OCI-LY7 (cell line): ENCODE measurements at regions not wholly inside any gene's neighbourhood (a gene's known extent, or its start where the extent isn't known, plus 50 kb on each side); places are given as distances from the start of the nearest gene placed in this dataset.

Source experiments
- BruUV-seq: library from RNA; stranded (reverse); fragments of 400-500 nt; replicated peaks from 2 replicates; lab custom pipeline; 2021; lab: Mats Ljungman, UMichigan
- CTCF ChIA-PET: fragments of 300-600 bp; sonication (Branson Sonifier 250); formaldehyde crosslinking; loops from one replicate; lab custom pipeline; 2022; ENCODE audit warnings: antibody characterized with exemption; ENCODE audit not compliant: unreplicated experiment; lab: Charles Lee
- POLR2A ChIA-PET: fragments of 300-600 bp; sonication (Branson Sonifier 250); formaldehyde crosslinking; loops from one replicate; lab custom pipeline; 2022; ENCODE audit warnings: antibody characterized with exemption; lab: Charles Lee
- DNase-seq: peaks from one replicate; pipeline ENCODE4 v3.0.0-alpha.2; 2015; ENCODE audit warnings: low spot score
- H2AFZ ChIP-seq: fragments of 200-600 bp; sonication (generic), shearing (Covaris generic); 2 replicates; pipeline ENCODE4 v1.6.1; 2014; ENCODE audit warnings: mild to moderate bottlenecking, antibody characterized with exemption, low read length, moderate library complexity
- H3K27ac ChIP-seq: fragments of 200-600 bp; sonication (generic); 2 replicates; pipeline ENCODE4 v1.5.1; 2014; ENCODE audit warnings: mixed run types, low read depth, mild to moderate bottlenecking, moderate library complexity, low read length, inconsistent platforms; ENCODE audit not compliant: poor library complexity, severe bottlenecking
- H3K36me3 ChIP-seq: fragments of 200-600 bp; sonication (generic); 2 replicates; pipeline ENCODE4 v1.6.1; 2014; ENCODE audit warnings: mild to moderate bottlenecking, antibody characterized with exemption, low read length, moderate library complexity, mixed read lengths; ENCODE audit not compliant: insufficient read depth
- H3K4me1 ChIP-seq: fragments of 200-600 bp; sonication (generic); 2 replicates; pipeline ENCODE4 v1.5.1; 2014; ENCODE audit warnings: mild to moderate bottlenecking, low read length; ENCODE audit not compliant: insufficient read depth, poor library complexity, severe bottlenecking
- H3K4me2 ChIP-seq: fragments of 200-600 bp; sonication (generic); 2 replicates; pipeline ENCODE4 v1.6.1; 2014; ENCODE audit warnings: mild to moderate bottlenecking, low read length
- H3K4me3 ChIP-seq: fragments of 200-600 bp; sonication (generic); 2 replicates; pipeline ENCODE4 v1.5.1; 2014; ENCODE audit warnings: mild to moderate bottlenecking, low read depth, low read length; ENCODE audit not compliant: poor library complexity, severe bottlenecking
- H3K79me2 ChIP-seq: fragments of 200-600 bp; sonication (generic); 2 replicates; pipeline ENCODE4 v1.6.1; 2016; ENCODE audit warnings: low read depth, mild to moderate bottlenecking, low read length, moderate library complexity, mixed read lengths; ENCODE audit not compliant: insufficient read depth
- H3K9me2 ChIP-seq: fragments of 200-600 bp; sonication (generic); 2 replicates; pipeline ENCODE4 v1.6.1; 2016; ENCODE audit warnings: mild to moderate bottlenecking, low read length, mixed read lengths; ENCODE audit not compliant: insufficient read depth
- H3K9me3 ChIP-seq: fragments of 200-600 bp; sonication (generic); 2 replicates; pipeline ENCODE4 v1.6.1; 2014; ENCODE audit warnings: mild to moderate bottlenecking, mixed run types, low read length, mixed read lengths
- H4K20me1 ChIP-seq: fragments of 200-600 bp; sonication (generic); 2 replicates; pipeline ENCODE4 v1.6.1; 2014; ENCODE audit warnings: mild to moderate bottlenecking, antibody characterized with exemption, low read length, moderate library complexity, mixed read lengths; ENCODE audit not compliant: insufficient read depth
- EZH2phosphoT487 ChIP-seq: fragments of 200-600 bp; sonication (generic); IDR thresholded peaks from 2 replicates; pipeline ENCODE4 v1.6.1; 2018; ENCODE audit warnings: low read depth, borderline replicate concordance, mild to moderate bottlenecking, mixed run types, antibody characterized with exemption, low read length, moderate library complexity, mixed read lengths
- intact Hi-C: fragments of 100-400 bp; cut with micrococcal nuclease; formaldehyde crosslinking; loops from one replicate; pipeline ENCODE4 v1.10.0; 2022; ENCODE audit not compliant: unreplicated experiment
- TF ChIP-seq, protein P1 (sequence below): fragments of 200-600 bp; sonication (generic); conservative IDR thresholded peaks from 2 replicates; pipeline ENCODE4 v1.5.1; 2014; ENCODE audit warnings: mild to moderate bottlenecking, antibody characterized with exemption, low read length, moderate library complexity, mixed read lengths

DNA sequence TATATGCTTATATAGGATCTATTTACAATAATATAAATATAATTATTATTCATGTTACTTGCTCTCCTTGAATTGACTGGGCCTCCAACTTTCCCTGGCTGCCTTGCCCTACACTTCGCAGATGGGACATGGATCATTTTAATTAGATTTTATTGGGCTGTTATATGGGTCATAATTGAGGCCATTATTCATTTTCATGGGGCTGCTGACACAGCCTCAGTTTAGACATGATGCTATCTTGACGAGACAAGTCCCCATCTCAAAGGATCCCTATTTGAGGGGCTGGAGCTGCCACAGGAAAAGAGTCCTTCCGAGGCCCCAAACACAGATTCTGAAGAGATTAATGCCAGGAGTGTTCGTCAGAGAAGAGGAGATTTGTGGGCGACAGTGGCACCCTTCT, 170.4 kb downstream of the DHX35 start:
- Histone ChIP-seq H2AFZ (no peak overlapping the region), H3K4me2 (no peak overlapping the region), H4K20me1 (no peaks in the 10 kb centered on the region), H3K9me3 (no peaks in the 10 kb centered on the region), H3K27ac (no peak overlapping the region), H3K36me3 (no peaks in the 10 kb centered on the region), H3K4me3 (no peak overlapping the region), H3K79me2 (no peaks in the 10 kb centered on the region), H3K4me1 (no peaks in the 10 kb centered on the region), H3K9me2 (no peaks in the 10 kb centered on the region)
- intact Hi-C loops, result no loop called here
- BruUV-seq, result no TSS peak
- DNase-seq, result no peak
- CTCF ChIA-PET, result no interaction called here
- POLR2A ChIA-PET, result no interaction called here
- TF ChIP-seq EZH2phosphoT487, result no peak
- TF ChIP-seq, protein P1, sequence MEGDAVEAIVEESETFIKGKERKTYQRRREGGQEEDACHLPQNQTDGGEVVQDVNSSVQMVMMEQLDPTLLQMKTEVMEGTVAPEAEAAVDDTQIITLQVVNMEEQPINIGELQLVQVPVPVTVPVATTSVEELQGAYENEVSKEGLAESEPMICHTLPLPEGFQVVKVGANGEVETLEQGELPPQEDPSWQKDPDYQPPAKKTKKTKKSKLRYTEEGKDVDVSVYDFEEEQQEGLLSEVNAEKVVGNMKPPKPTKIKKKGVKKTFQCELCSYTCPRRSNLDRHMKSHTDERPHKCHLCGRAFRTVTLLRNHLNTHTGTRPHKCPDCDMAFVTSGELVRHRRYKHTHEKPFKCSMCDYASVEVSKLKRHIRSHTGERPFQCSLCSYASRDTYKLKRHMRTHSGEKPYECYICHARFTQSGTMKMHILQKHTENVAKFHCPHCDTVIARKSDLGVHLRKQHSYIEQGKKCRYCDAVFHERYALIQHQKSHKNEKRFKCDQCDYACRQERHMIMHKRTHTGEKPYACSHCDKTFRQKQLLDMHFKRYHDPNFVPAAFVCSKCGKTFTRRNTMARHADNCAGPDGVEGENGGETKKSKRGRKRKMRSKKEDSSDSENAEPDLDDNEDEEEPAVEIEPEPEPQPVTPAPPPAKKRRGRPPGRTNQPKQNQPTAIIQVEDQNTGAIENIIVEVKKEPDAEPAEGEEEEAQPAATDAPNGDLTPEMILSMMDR, result no peak

DNA sequence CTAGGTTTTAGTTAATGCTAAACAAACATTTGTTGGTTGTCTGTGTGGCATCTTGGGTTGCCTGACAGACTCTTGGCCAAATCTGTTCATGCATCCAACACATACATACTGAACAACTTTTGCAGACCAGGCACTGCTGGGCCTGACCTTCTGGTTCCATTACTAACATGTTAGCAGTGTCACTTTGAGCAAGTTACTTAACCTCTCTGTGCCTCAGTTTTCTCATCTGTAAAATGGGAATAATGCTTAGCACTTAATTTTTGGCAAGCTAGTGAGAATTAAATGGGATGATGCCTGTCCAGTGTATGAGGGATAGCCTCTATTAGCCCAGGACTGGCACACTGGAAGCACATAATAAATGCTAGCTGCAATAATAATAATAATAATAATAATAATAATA, 169.9 kb downstream of the DHX35 start:
- Histone ChIP-seq H2AFZ (no peak overlapping the region), H3K36me3 (no peaks in the 10 kb centered on the region), H3K4me1 (no peaks in the 10 kb centered on the region), H3K4me3 (no peak overlapping the region), H3K9me2 (no peaks in the 10 kb centered on the region), H3K4me2 (no peak overlapping the region), H3K27ac (no peak overlapping the region), H3K9me3 (no peaks in the 10 kb centered on the region), H3K79me2 (no peaks in the 10 kb centered on the region), H4K20me1 (no peaks in the 10 kb centered on the region)
- ChIA-PET POLR2A (no interaction called here), CTCF (no interaction called here)
- BruUV-seq, result no TSS peak
- intact Hi-C loops, result no loop called here
- DNase-seq, result no peak
- TF ChIP-seq, protein P1, result no peak
- no peak for TF ChIP-seq EZH2phosphoT487

DNA sequence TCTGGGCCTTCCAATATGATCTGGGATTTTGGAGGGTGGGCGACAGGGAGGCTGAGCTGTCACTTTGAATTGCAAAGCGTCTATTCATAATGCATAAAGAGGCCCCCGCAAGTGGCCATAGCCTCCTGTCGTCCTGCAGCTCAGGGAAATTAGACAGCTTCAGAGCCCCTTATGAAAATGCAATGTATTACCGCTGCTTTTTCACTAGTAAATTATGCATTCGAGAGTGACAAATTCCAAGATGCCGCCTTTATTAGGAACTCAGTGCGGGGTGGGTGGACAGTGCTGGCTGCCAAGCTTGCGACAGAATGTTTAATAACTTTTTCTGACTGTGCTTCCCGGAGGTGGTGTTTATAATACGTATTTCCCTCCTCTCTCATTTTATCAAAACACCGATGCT, 168.5 kb downstream of the DHX35 start:
- Histone ChIP-seq H3K9me3 (no peaks in the 10 kb centered on the region), H3K79me2 (no peaks in the 10 kb centered on the region), H3K27ac (no peak overlapping the region), H3K36me3 (no peaks in the 10 kb centered on the region), H3K9me2 (no peaks in the 10 kb centered on the region), H3K4me3 (no peak overlapping the region), H4K20me1 (no peaks in the 10 kb centered on the region), H3K4me2 (no peak overlapping the region), H2AFZ (no peak overlapping the region), H3K4me1 (no peaks in the 10 kb centered on the region)
- TF ChIP-seq, protein P1, result no peak
- TF ChIP-seq EZH2phosphoT487, result no peak
- DNase-seq, result no peak
- BruUV-seq, result no TSS peak
- intact Hi-C loops, result no loop called here
- POLR2A ChIA-PET, result no interaction called here
- CTCF ChIA-PET, result no interaction called here
